Sigmoid colon (tissue), 6 donors: ENCODE measurements at regions not wholly inside any gene's neighbourhood (a gene's known extent, or its start where the extent isn't known, plus 50 kb on each side); places are given as distances from the start of the nearest gene placed in this dataset.

Experiments
- DNase-seq: peaks from one replicate; pipeline ENCODE4 v3.0.0-alpha.2; 2019
- H3K27ac ChIP-seq, 4 donors: fragments of 200-600 bp; sonication (generic); one replicate each; pipeline ENCODE4 v1.5.1; 2016 to 2019; ENCODE audit warnings: mild to moderate bottlenecking in 1 of 4
- H3K27me3 ChIP-seq, 3 donors: fragments of 200-600 bp; sonication (generic); one replicate each; pipeline ENCODE4 v1.5.1; 2019; ENCODE audit warnings: mild to moderate bottlenecking in 1 of 3
- H3K36me3 ChIP-seq, 4 donors: fragments of 200-600 bp; sonication (generic); one replicate each; pipeline ENCODE4 v1.5.1; 2016 to 2019
- H3K4me1 ChIP-seq, 4 donors: fragments of 200-600 bp; sonication (generic); one replicate each; pipeline ENCODE4 v1.5.1; 2017 to 2019
- H3K4me3 ChIP-seq, 4 donors: fragments of 200-600 bp; sonication (generic); one replicate each; pipeline ENCODE4 v1.5.1; 2017 to 2019; ENCODE audit warnings: mild to moderate bottlenecking in 2 of 4, moderate library complexity in 1 of 4
- H3K9me3 ChIP-seq, 4 donors: fragments of 200-600 bp in 3 of 4; sonication (generic) in 3 of 4; one replicate each; pipeline versions ENCODE4 v1.5.1 to v1.6.1; 2013 to 2019
- CTCF ChIP-seq, 4 experiments: fragments of 450-650 bp in 3 of 4; fragments of 200-600 bp in 1 of 4; IDR thresholded peaks; one replicate each; pipeline ENCODE4 v1.5.1; 2016 to 2019; ENCODE audit warnings: antibody characterized with exemption in 4 of 4, mild to moderate bottlenecking in 3 of 4, moderate library complexity in 2 of 4
- EP300 ChIP-seq, 4 donors: sonication (generic); formaldehyde crosslinking; IDR thresholded peaks; one replicate each; pipeline ENCODE4 v1.6.1; 2017; ENCODE audit warnings: antibody characterized with exemption in 4 of 4
- POLR2A ChIP-seq, 2 donors: fragments of 450-650 bp; IDR thresholded peaks; one replicate each; pipeline ENCODE4 v1.6.1; 2016; ENCODE audit warnings: antibody characterized with exemption in 2 of 2, mild to moderate bottlenecking in 2 of 2, moderate library complexity in 2 of 2
- POLR2AphosphoS5 ChIP-seq, 4 donors: sonication (generic); formaldehyde crosslinking; IDR thresholded peaks; one replicate each; pipeline ENCODE4 v1.6.1; 2017; ENCODE audit warnings: antibody characterized with exemption in 4 of 4
- WGBS, 2 donors: extraction: QIAGEN DNeasy Blood & Tissue Kit; methylation state at CpG; one replicate each; pipeline ENCODE4 v1.1.7; 2013; 5-methylcytosine and 5-hydroxymethylcytosine counted together
- intact Hi-C: fragments of 100-400 bp; cut with DNase I; formaldehyde crosslinking; loops from one replicate; pipeline ENCODE4 v1.15.1; 2023
- donor health status: healthy with polysubstance abuse.
- donor health status: healthy.

- intact Hi-C loops = no loop called here
- WGBS, 2 donors = 78 to 90% methylated on average over 2 of the region's 2 CpGs
Measured at GRCh38 chr5:98128271-98128670, 645.2 kb upstream of the RGMB start.

GRCh38 chr5:98128846-98129245 is 644.6 kb upstream of the RGMB start:
- DNase-seq = no peak
- intact Hi-C loops = no loop called here
- H3K4me3 ChIP-seq = no peak overlapping the region
- no peaks in the 10 kb centered on the region for H3K9me3 ChIP-seq
- H3K27ac ChIP-seq = no peak overlapping the region
- no peak for TF ChIP-seq EP300 (IDR thresholded peaks at IDR 0.05)
- no peak for TF ChIP-seq POLR2A (IDR thresholded peaks at IDR 0.05)
- H3K27me3 ChIP-seq = no peaks in the 10 kb centered on the region
- no peaks in the 10 kb centered on the region for H3K4me1 ChIP-seq
- H3K36me3 ChIP-seq = no peaks in the 10 kb centered on the region
- 92 to 94% methylated on average over 2 of the region's 2 CpGs for WGBS, 2 donors

More at GRCh38 chr5:98128271-98128670, 645.2 kb upstream of the RGMB start:
- Histone ChIP-seq H3K36me3 (no peaks in the 10 kb centered on the region), H3K9me3 (no peaks in the 10 kb centered on the region), H3K27me3 (no peaks in the 10 kb centered on the region), H3K27ac (no peak overlapping the region), H3K4me3 (no peak overlapping the region), H3K4me1 (no peaks in the 10 kb centered on the region)
- TF ChIP-seq EP300 (IDR thresholded peaks at IDR 0.05) = no peak
- TF ChIP-seq CTCF (IDR thresholded peaks at IDR 0.05) = no peak
- TF ChIP-seq POLR2AphosphoS5 (IDR thresholded peaks at IDR 0.05) = no peak
- no peak for TF ChIP-seq POLR2A (IDR thresholded peaks at IDR 0.05)
- DNase-seq = no peak

- Histone ChIP-seq H3K36me3 (no peaks in the 10 kb centered on the region), H3K4me3 (no peak overlapping the region), H3K27ac (no peak overlapping the region), H3K9me3 (no peaks in the 10 kb centered on the region), H3K4me1 (no peaks in the 10 kb centered on the region), H3K27me3 (no peaks in the 10 kb centered on the region)
- WGBS, 2 donors = 89 to 90% methylated on average over 5 of the region's 5 CpGs
- TF ChIP-seq POLR2AphosphoS5 (IDR thresholded peaks at IDR 0.05) (no peak), CTCF (IDR thresholded peaks at IDR 0.05) (no peak), EP300 (IDR thresholded peaks at IDR 0.05) (no peak), POLR2A (IDR thresholded peaks at IDR 0.05) (no peak)
- intact Hi-C loops = no loop called here
- DNase-seq = no peak
Measured at GRCh38 chr5:98130261-98131035, 643.0 kb upstream of the RGMB start.

GRCh38 chr5:98144116-98144515 is 629.3 kb upstream of the RGMB start:
- no peaks in the 10 kb centered on the region for H3K4me1 ChIP-seq
- intact Hi-C loops = no loop called here
- H3K36me3 ChIP-seq = no peaks in the 10 kb centered on the region
- no peaks in the 10 kb centered on the region for H3K27me3 ChIP-seq
- DNase-seq = no peak
- no peak overlapping the region for H3K4me3 ChIP-seq
- TF ChIP-seq POLR2AphosphoS5 (IDR thresholded peaks at IDR 0.05) (no peak), CTCF (IDR thresholded peaks at IDR 0.05) (no peak), EP300 (IDR thresholded peaks at IDR 0.05) (no peak), POLR2A (IDR thresholded peaks at IDR 0.05) (no peak)
- 87 to 97% methylated on average over 1 of the region's 1 CpG for whole genome bisulfite sequencing, 2 donors
- no peak overlapping the region for H3K27ac ChIP-seq
- no peaks in the 10 kb centered on the region for H3K9me3 ChIP-seq

- Histone ChIP-seq H3K27me3 (no peaks in the 10 kb centered on the region), H3K4me3 (no peak overlapping the region), H3K4me1 (no peaks in the 10 kb centered on the region), H3K27ac (no peak overlapping the region), H3K36me3 (no peaks in the 10 kb centered on the region), H3K9me3 (no peaks in the 10 kb centered on the region)
- 88 to 91% methylated on average over 2 of the region's 2 CpGs for WGBS, 2 donors
- no peak for DNase-seq
- intact Hi-C loops = no loop called here
- TF ChIP-seq EP300 (IDR thresholded peaks at IDR 0.05) (no peak), CTCF (IDR thresholded peaks at IDR 0.05) (no peak), POLR2A (IDR thresholded peaks at IDR 0.05) (no peak), POLR2AphosphoS5 (IDR thresholded peaks at IDR 0.05) (no peak)
Measured at GRCh38 chr5:98144710-98145109, 628.8 kb upstream of the RGMB start.
